GM23248 (cell line): ENCODE measurements at regions not wholly inside any gene's neighbourhood (a gene's known extent, or its start where the extent isn't known, plus 50 kb on each side); places are given as distances from the start of the nearest gene placed in this dataset.
"Not testable (repeated sequence)": the region's sequence is repeated elsewhere in the genome, so short reads cannot be mapped to it uniquely, and the experiment has no call there.

Experiments used
- DNase-seq: peaks from one replicate; pipeline ENCODE4 v3.0.0-alpha.2; 2015
- H2AFZ ChIP-seq: fragments of 200-600 bp; sonication (generic); 2 replicates; pipeline ENCODE4 v1.6.1; 2016; ENCODE audit warnings: antibody characterized with exemption
- H3F3A ChIP-seq: fragments of 200-600 bp; sonication (generic); 2 replicates; pipeline ENCODE4 v1.6.1; 2016; ENCODE audit warnings: mild to moderate bottlenecking, antibody characterized with exemption, mixed run types; ENCODE audit not compliant: insufficient read depth
- H3K27ac ChIP-seq: fragments of 200-600 bp; sonication (generic); 2 replicates; pipeline ENCODE4 v1.5.1; 2016; ENCODE audit warnings: mild to moderate bottlenecking
- H3K27me3 ChIP-seq: fragments of 200-600 bp; sonication (generic); replicated peaks from 2 replicates; pipeline ENCODE4 v1.6.1; 2016; ENCODE audit warnings: mild to moderate bottlenecking; ENCODE audit not compliant: insufficient read depth
- H3K36me3 ChIP-seq: fragments of 200-600 bp; sonication (generic); 2 replicates; pipeline ENCODE4 v1.6.1; 2016; ENCODE audit warnings: low read depth, mild to moderate bottlenecking
- H3K4me1 ChIP-seq: fragments of 200-600 bp; sonication (generic); 2 replicates; pipeline ENCODE4 v1.6.1; 2016; ENCODE audit warnings: mild to moderate bottlenecking; ENCODE audit not compliant: insufficient read depth
- H3K4me2 ChIP-seq: fragments of 200-600 bp; sonication (generic); one replicate; pipeline ENCODE4 v1.6.1; 2016; ENCODE audit warnings: mild to moderate bottlenecking; ENCODE audit not compliant: unreplicated experiment
- H3K4me3 ChIP-seq: fragments of 200-600 bp; sonication (generic); 2 replicates; pipeline ENCODE4 v1.5.1; 2016; ENCODE audit warnings: mild to moderate bottlenecking
- H3K79me2 ChIP-seq: fragments of 200-600 bp; sonication (generic); 2 replicates; pipeline ENCODE4 v1.6.1; 2016; ENCODE audit warnings: mild to moderate bottlenecking; ENCODE audit not compliant: insufficient read depth
- H3K9ac ChIP-seq: fragments of 200-600 bp; sonication (generic); 2 replicates; pipeline ENCODE4 v1.6.1; 2016; ENCODE audit warnings: mild to moderate bottlenecking
- H3K9me2 ChIP-seq: fragments of 200-600 bp; sonication (generic); 2 replicates; pipeline ENCODE4 v1.6.1; 2016; ENCODE audit warnings: mixed run types, mild to moderate bottlenecking, moderate library complexity; ENCODE audit not compliant: insufficient read depth
- H3K9me3 ChIP-seq: fragments of 200-600 bp; sonication (generic); one replicate; pipeline ENCODE4 v1.6.1; 2017; ENCODE audit warnings: low read depth
- H4K20me1 ChIP-seq: fragments of 200-600 bp; sonication (generic); 2 replicates; pipeline ENCODE4 v1.6.0; 2016; ENCODE audit not compliant: insufficient read depth
- EZH2 ChIP-seq: fragments of 200-600 bp; sonication (generic); IDR thresholded peaks from 2 replicates; pipeline ENCODE4 v1.6.1; 2018; ENCODE audit warnings: antibody characterized with exemption, mild to moderate bottlenecking; ENCODE audit not compliant: insufficient read depth, poor library complexity, severe bottlenecking
- EZH2phosphoT487 ChIP-seq: fragments of 200-600 bp; sonication (generic); IDR thresholded peaks from 2 replicates; pipeline ENCODE4 v1.6.1; 2018; ENCODE audit warnings: antibody characterized with exemption, moderate library complexity, mild to moderate bottlenecking, low read depth; ENCODE audit not compliant: insufficient read depth
- WGBS, 2 experiments: methylation state at CpG; one replicate each; pipeline ENCODE4 v1.1.6; 2015 to 2017; ENCODE audit warnings: low lambda C conversion rate in 2 of 2, low coverage in 1 of 2; ENCODE audit errors: missing lambda C conversion rate in 2 of 2; 5-methylcytosine and 5-hydroxymethylcytosine counted together
- in situ Hi-C: fragments of 300-500 bp; cut with MboI; formaldehyde crosslinking; loops from 2 replicates; pipeline ENCODE4 v1.15.0; 2020

GRCh38 chr10:31675726-31676125 lies 252.9 kb downstream of the ARHGAP12 start:
- Histone ChIP-seq H4K20me1 (no peaks in the 10 kb centered on the region), H3K4me1 (0 out of 2 replicates have a peak, but pooled peaks cover 5% of the 10 kb centered on the region), H3K9me3 (no peaks in the 10 kb centered on the region), H3K4me3 (no peak overlapping the region), H3F3A (no peaks in the 10 kb centered on the region), H3K9ac (no peak overlapping the region), H3K79me2 (no peaks in the 10 kb centered on the region), H3K36me3 (no peaks in the 10 kb centered on the region), H3K27me3 (no peaks in the 10 kb centered on the region), H2AFZ (no peak overlapping the region), H3K27ac (no peak overlapping the region), H3K9me2 (no peaks in the 10 kb centered on the region), H3K4me2 (no peak overlapping the region)
- no peak for TF ChIP-seq EZH2
- no peak for TF ChIP-seq EZH2phosphoT487
- DNase-seq: no peak
- in situ Hi-C loops: no loop called here

- no peak overlapping the region for H3K4me3 ChIP-seq
- in situ Hi-C loops: no loop called here
- TF ChIP-seq EZH2phosphoT487: no peak
- TF ChIP-seq EZH2: no peak
- WGBS, 2 experiments: 76% methylated on average over 1 of the region's 1 CpG
- H3K36me3 ChIP-seq: no peaks in the 10 kb centered on the region
- no peak overlapping the region for H3K4me2 ChIP-seq
- no peaks in the 10 kb centered on the region for H3F3A ChIP-seq
- no peaks in the 10 kb centered on the region for H3K9me2 ChIP-seq
- no peak overlapping the region for H2AFZ ChIP-seq
- H3K4me1 ChIP-seq: no peaks in the 10 kb centered on the region
- no peaks in the 10 kb centered on the region for H3K27me3 ChIP-seq
- H3K79me2 ChIP-seq: no peaks in the 10 kb centered on the region
- no peak overlapping the region for H3K9ac ChIP-seq
- no peaks in the 10 kb centered on the region for H4K20me1 ChIP-seq
- H3K27ac ChIP-seq: no peak overlapping the region
- H3K9me3 ChIP-seq: no peaks in the 10 kb centered on the region
- DNase-seq: no peak
Measured at GRCh38 chr10:31669357-31669756, 259.3 kb downstream of the ARHGAP12 start.

GRCh38 chr10:31668326-31668725 lies 260.3 kb downstream of the ARHGAP12 start:
- Histone ChIP-seq H3K4me3 (no peak overlapping the region), H3K4me1 (no peaks in the 10 kb centered on the region), H4K20me1 (no peaks in the 10 kb centered on the region), H3K9me3 (no peaks in the 10 kb centered on the region), H3K27me3 (no peaks in the 10 kb centered on the region), H3K36me3 (no peaks in the 10 kb centered on the region), H2AFZ (no peak overlapping the region), H3K9me2 (no peaks in the 10 kb centered on the region), H3F3A (no peaks in the 10 kb centered on the region), H3K79me2 (no peaks in the 10 kb centered on the region), H3K4me2 (no peak overlapping the region), H3K9ac (no peak overlapping the region), H3K27ac (no peak overlapping the region)
- no peak for DNase-seq
- in situ Hi-C loops: no loop called here
- TF ChIP-seq EZH2: no peak
- TF ChIP-seq EZH2phosphoT487: no peak

DNA sequence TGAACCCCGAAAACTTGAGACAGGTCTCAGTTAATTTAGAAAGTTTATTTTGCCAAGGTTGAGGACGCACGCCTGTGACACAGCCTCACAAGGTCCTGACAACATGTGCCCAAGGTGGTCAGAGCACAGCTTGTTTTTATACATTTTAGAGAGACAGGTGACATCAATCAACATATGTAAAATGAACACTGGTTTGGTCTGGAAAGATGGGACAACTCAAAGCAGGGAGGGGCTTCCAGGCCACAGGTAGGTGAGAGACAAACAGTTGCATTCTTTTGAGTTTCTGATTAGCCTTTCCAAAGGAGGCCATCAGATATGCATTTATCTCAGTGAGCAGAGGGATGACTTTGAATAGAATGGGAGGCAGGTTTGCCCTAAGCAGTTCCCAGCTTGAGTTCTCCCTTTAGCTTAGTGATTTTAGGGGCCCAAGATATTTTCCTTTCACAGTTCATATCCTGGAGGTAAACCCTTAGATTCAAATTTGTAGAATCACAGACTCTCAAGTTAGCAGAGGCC lies 262.8 kb downstream of the ARHGAP12 start:
- H3K4me3 ChIP-seq, H3K36me3 ChIP-seq, H3K27me3 ChIP-seq, H3K4me1 ChIP-seq, H3F3A ChIP-seq, H3K9ac ChIP-seq, H3K79me2 ChIP-seq, H3K27ac ChIP-seq, DNase-seq, H3K4me2 ChIP-seq, H4K20me1 ChIP-seq, H2AFZ ChIP-seq, in situ Hi-C loops, H3K9me3 ChIP-seq, H3K9me2 ChIP-seq: not testable (repeated sequence)
- 90 to 96% methylated on average over 3 of the region's 3 CpGs for WGBS, 2 experiments

DNA sequence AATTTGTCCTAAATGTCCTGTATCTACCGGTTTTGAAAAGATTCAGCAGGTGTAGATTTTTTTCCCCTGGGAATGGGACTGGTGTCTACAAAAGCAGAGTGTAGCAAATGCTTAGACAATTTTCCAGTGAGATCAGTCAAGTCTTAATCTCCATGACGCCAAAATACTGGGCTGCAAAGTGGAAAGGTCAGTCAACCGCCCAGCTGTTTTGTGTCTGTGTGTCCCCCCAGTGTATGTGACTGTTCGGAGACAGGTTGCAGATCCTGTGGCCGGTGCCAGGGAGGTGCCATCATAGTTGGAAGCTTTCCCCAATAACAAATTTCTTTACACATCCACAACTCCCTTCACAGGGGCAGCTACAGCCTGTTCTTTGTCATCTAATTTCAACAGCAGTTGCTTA lies 263.8 kb downstream of the ARHGAP12 start:
- in situ Hi-C loops: no loop called here
- H3K27me3 ChIP-seq: no peaks in the 10 kb centered on the region
- TF ChIP-seq EZH2 (no peak), EZH2phosphoT487 (no peak)
- no peak overlapping the region for H3K4me3 ChIP-seq
- H3K27ac ChIP-seq: no peak overlapping the region
- no peaks in the 10 kb centered on the region for H3K4me1 ChIP-seq
- H3K36me3 ChIP-seq: no peaks in the 10 kb centered on the region
- H3K9me3 ChIP-seq: no peaks in the 10 kb centered on the region
- no peaks in the 10 kb centered on the region for H3K9me2 ChIP-seq
- no peaks in the 10 kb centered on the region for H3K79me2 ChIP-seq
- no peaks in the 10 kb centered on the region for H4K20me1 ChIP-seq
- 69 to 70% methylated on average over 5 of the region's 5 CpGs for WGBS, 2 experiments
- no peaks in the 10 kb centered on the region for H3F3A ChIP-seq
- no peak for DNase-seq
- H3K4me2 ChIP-seq: no peak overlapping the region
- H2AFZ ChIP-seq: no peak overlapping the region
- no peak overlapping the region for H3K9ac ChIP-seq

- H3K9ac ChIP-seq: not testable (repeated sequence)
Measured at GRCh38 chr10:31664071-31664470, 264.6 kb downstream of the ARHGAP12 start.

More at GRCh38 chr10:31664071-31664470, 264.6 kb downstream of the ARHGAP12 start:
- DNase-seq, H3K36me3 ChIP-seq, H2AFZ ChIP-seq, H3K4me1 ChIP-seq, H3K9me3 ChIP-seq, H3K4me2 ChIP-seq, H3K27me3 ChIP-seq, H4K20me1 ChIP-seq, H3F3A ChIP-seq, H3K9me2 ChIP-seq, H3K27ac ChIP-seq, H3K79me2 ChIP-seq, in situ Hi-C loops, H3K4me3 ChIP-seq: not testable (repeated sequence)
- 85 to 86% methylated on average over 9 of the region's 9 CpGs for WGBS, 2 experiments
